ENCODE measurements at regions not wholly inside any gene's neighbourhood (a gene's known extent, or its start where the extent isn't known, plus 50 kb on each side); places are given as distances from the start of the nearest gene placed in this dataset.

- peak in 1 of 2 donors; percentile 17 for DNase-seq (ENCODE audit: low read depth in 2 of 2)
- TF ChIP-seq, protein P1, sequence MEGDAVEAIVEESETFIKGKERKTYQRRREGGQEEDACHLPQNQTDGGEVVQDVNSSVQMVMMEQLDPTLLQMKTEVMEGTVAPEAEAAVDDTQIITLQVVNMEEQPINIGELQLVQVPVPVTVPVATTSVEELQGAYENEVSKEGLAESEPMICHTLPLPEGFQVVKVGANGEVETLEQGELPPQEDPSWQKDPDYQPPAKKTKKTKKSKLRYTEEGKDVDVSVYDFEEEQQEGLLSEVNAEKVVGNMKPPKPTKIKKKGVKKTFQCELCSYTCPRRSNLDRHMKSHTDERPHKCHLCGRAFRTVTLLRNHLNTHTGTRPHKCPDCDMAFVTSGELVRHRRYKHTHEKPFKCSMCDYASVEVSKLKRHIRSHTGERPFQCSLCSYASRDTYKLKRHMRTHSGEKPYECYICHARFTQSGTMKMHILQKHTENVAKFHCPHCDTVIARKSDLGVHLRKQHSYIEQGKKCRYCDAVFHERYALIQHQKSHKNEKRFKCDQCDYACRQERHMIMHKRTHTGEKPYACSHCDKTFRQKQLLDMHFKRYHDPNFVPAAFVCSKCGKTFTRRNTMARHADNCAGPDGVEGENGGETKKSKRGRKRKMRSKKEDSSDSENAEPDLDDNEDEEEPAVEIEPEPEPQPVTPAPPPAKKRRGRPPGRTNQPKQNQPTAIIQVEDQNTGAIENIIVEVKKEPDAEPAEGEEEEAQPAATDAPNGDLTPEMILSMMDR (IDR thresholded peaks at IDR 0.05; ENCODE audit: low read depth, low read length) = no peak
- H3K4me3 ChIP-seq (replicated peaks in 1 of 2; ENCODE audit: low read depth in 2 of 2, low read length in 2 of 2) = no peak overlapping the region
These were observed 68.9 kb upstream of the SLC5A12 start for GRCh38 chr11:26790738-26791137.

GRCh38 chr11:26792941-26793340 is 71.1 kb upstream of the SLC5A12 start:
- TF ChIP-seq, protein P1 (IDR thresholded peaks at IDR 0.05; ENCODE audit: low read depth, low read length) = no peak
- H3K4me3 ChIP-seq (replicated peaks in 1 of 2; ENCODE audit: low read depth in 2 of 2, low read length in 2 of 2) = no peak overlapping the region
- DNase-seq (ENCODE audit: low read depth in 2 of 2) = no peak

DNA sequence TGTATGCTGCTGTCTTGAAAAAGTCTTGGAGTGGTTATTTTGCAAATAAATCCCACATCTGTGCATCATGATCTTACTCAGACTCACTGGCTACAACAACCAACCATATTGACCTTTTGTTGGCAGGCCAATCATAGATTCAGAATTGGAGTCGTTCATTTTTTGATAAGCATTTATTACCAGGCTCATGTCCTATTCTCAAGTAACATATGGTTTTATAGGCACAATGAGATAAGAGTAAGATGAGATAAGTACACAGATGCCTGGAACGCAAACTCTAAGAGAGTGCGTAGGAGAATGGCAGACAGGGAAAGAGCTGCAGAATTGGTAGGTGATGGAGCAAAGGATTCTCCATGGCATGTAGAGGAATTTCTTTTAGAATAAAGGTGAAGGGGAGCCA is 71.6 kb upstream of the SLC5A12 start:
- TF ChIP-seq, protein P1 (IDR thresholded peaks at IDR 0.05; ENCODE audit: low read depth, low read length) = no peak
- no peak overlapping the region for H3K4me3 ChIP-seq (replicated peaks in 1 of 2; ENCODE audit: low read depth in 2 of 2, low read length in 2 of 2)
- no peak for DNase-seq (ENCODE audit: low read depth in 2 of 2)

GRCh38 chr11:26801601-26802000 is 79.7 kb upstream of the SLC5A12 start:
- TF ChIP-seq, protein P1 (IDR thresholded peaks at IDR 0.05; ENCODE audit: low read depth, low read length) = no peak
- no peak for DNase-seq (ENCODE audit: low read depth in 2 of 2)
- no peak overlapping the region for H3K4me3 ChIP-seq (replicated peaks in 1 of 2; ENCODE audit: low read depth in 2 of 2, low read length in 2 of 2)

GRCh38 chr11:26805001-26805400 is 83.1 kb upstream of the SLC5A12 start:
- TF ChIP-seq, protein P1 (IDR thresholded peaks at IDR 0.05; ENCODE audit: low read depth, low read length) = no peak
- no peak overlapping the region for H3K4me3 ChIP-seq (replicated peaks in 1 of 2; ENCODE audit: low read depth in 2 of 2, low read length in 2 of 2)
- DNase-seq (ENCODE audit: low read depth in 2 of 2) = no peak

DNA sequence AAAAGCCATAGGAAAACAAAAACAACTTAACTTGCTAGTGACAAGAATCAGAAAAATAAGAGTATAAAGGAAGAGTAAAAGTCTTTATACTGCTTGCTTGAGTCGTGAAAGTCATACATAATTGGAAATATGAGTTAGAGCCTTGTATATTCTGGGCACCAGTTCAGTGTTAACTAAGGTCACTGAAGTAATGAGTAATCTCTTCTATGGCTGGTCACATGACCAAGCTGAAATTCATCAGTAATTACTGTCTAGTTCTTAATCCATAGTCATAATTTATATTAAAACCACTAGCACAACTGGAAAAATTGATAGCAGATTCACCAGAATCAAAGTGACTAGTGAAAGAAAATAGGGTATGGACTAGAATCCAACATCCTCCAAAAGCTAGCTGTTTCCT is 84.4 kb upstream of the SLC5A12 start:
- TF ChIP-seq, protein P1 (IDR thresholded peaks at IDR 0.05; ENCODE audit: low read depth, low read length) = no peak
- no peak overlapping the region for H3K4me3 ChIP-seq (replicated peaks in 1 of 2; ENCODE audit: low read depth in 2 of 2, low read length in 2 of 2)
- peak; percentile 10 to 27 for DNase-seq (ENCODE audit: low read depth in 2 of 2)

- DNase-seq (ENCODE audit: low read depth in 2 of 2) = peak; percentile 87 to 91
- no peak overlapping the region for H3K4me3 ChIP-seq (replicated peaks in 1 of 2; ENCODE audit: low read depth in 2 of 2, low read length in 2 of 2)
- TF ChIP-seq, protein P1 (IDR thresholded peaks at IDR 0.05; ENCODE audit: low read depth, low read length) = no peak
These were observed 98.9 kb upstream of the SLC5A12 start for GRCh38 chr11:26820739-26821138.

All from cardiac fibroblast (primary cell).